ENCODE measurements at regions not wholly inside any gene's neighbourhood (a gene's known extent, or its start where the extent isn't known, plus 50 kb on each side); places are given as distances from the start of the nearest gene placed in this dataset.

- Histone ChIP-seq H3K36me3 (ENCODE audit: low read depth, missing control alignments) (no peaks in the 10 kb centered on the region), H3K4me1 (no peaks in the 10 kb centered on the region), H3K4me3 (no peak overlapping the region), H3K9me3 (no peaks in the 10 kb centered on the region), H3K27ac (no peak overlapping the region), H3K27me3 (no peaks in the 10 kb centered on the region)
- intact Hi-C loops (cut with DNase I; ENCODE audit: low total_unique reads), result no loop called here
- no peak for DNase-seq
- WGBS, 2 donors, result 67 to 72% methylated on average over 8 of the region's 8 CpGs
- no peak for TF ChIP-seq POLR2A (IDR thresholded peaks at IDR 0.05)
- TF ChIP-seq CTCF (IDR thresholded peaks at IDR 0.05), result no peak
These were observed 240.0 kb downstream of the NXPE2 start for GRCh38 chr11:114918286-114918685.

GRCh38 chr11:114921697-114922096 lies 243.4 kb downstream of the NXPE2 start:
- Histone ChIP-seq H3K27ac (no peak overlapping the region), H3K9me3 (no peaks in the 10 kb centered on the region), H3K27me3 (no peaks in the 10 kb centered on the region), H3K36me3 (ENCODE audit: low read depth, missing control alignments) (no peaks in the 10 kb centered on the region), H3K4me1 (no peaks in the 10 kb centered on the region), H3K4me3 (no peak overlapping the region)
- WGBS, 2 donors, result 73 to 87% methylated on average over 2 of the region's 2 CpGs
- TF ChIP-seq CTCF (IDR thresholded peaks at IDR 0.05), result no peak
- intact Hi-C loops (cut with DNase I; ENCODE audit: low total_unique reads), result no loop called here
- DNase-seq, result no peak

GRCh38 chr11:114924042-114924441 lies 245.7 kb downstream of the NXPE2 start:
- H3K27me3 ChIP-seq, result no peaks in the 10 kb centered on the region
- H3K9me3 ChIP-seq, result no peaks in the 10 kb centered on the region
- H3K4me3 ChIP-seq, result no peak overlapping the region
- H3K27ac ChIP-seq, result no peak overlapping the region
- H3K4me1 ChIP-seq, result no peaks in the 10 kb centered on the region
- no peaks in the 10 kb centered on the region for H3K36me3 ChIP-seq (ENCODE audit: low read depth, missing control alignments)
- TF ChIP-seq CTCF (IDR thresholded peaks at IDR 0.05) (no peak), POLR2A (IDR thresholded peaks at IDR 0.05) (no peak)
- DNase-seq, result no peak
- intact Hi-C loops (cut with DNase I; ENCODE audit: low total_unique reads), result no loop called here

- TF ChIP-seq POLR2A (IDR thresholded peaks at IDR 0.05), result no peak
- no peak for TF ChIP-seq CTCF (IDR thresholded peaks at IDR 0.05)
- WGBS, 2 donors, result 40 to 76% methylated on average over 2 of the region's 2 CpGs
- H3K9me3 ChIP-seq, result no peaks in the 10 kb centered on the region
- intact Hi-C loops (cut with DNase I; ENCODE audit: low total_unique reads), result no loop called here
- no peak for DNase-seq
- H3K27ac ChIP-seq, result no peak overlapping the region
- no peak overlapping the region for H3K4me3 ChIP-seq
- no peaks in the 10 kb centered on the region for H3K4me1 ChIP-seq
- no peaks in the 10 kb centered on the region for H3K27me3 ChIP-seq
- no peaks in the 10 kb centered on the region for H3K36me3 ChIP-seq (ENCODE audit: low read depth, missing control alignments)
These were observed 247.3 kb downstream of the NXPE2 start for GRCh38 chr11:114925591-114925990.

GRCh38 chr11:114928260-114928870 lies 250.0 kb downstream of the NXPE2 start:
- H3K4me3 ChIP-seq, result no peak overlapping the region
- intact Hi-C loops (cut with DNase I; ENCODE audit: low total_unique reads), result no loop called here
- H3K27me3 ChIP-seq, result no peaks in the 10 kb centered on the region
- H3K27ac ChIP-seq, result no peak overlapping the region
- H3K36me3 ChIP-seq (ENCODE audit: low read depth, missing control alignments), result no peaks in the 10 kb centered on the region
- no peak for TF ChIP-seq POLR2A (IDR thresholded peaks at IDR 0.05)
- no peak for DNase-seq
- 71 to 76% methylated on average over 6 of the region's 6 CpGs for WGBS, 2 donors
- H3K9me3 ChIP-seq, result no peaks in the 10 kb centered on the region
- H3K4me1 ChIP-seq, result no peaks in the 10 kb centered on the region

Measured in testis (tissue), 2 donors.